ENCODE measurements at regions not wholly inside any gene's neighbourhood (a gene's known extent, or its start where the extent isn't known, plus 50 kb on each side); places are given as distances from the start of the nearest gene placed in this dataset.

DNA sequence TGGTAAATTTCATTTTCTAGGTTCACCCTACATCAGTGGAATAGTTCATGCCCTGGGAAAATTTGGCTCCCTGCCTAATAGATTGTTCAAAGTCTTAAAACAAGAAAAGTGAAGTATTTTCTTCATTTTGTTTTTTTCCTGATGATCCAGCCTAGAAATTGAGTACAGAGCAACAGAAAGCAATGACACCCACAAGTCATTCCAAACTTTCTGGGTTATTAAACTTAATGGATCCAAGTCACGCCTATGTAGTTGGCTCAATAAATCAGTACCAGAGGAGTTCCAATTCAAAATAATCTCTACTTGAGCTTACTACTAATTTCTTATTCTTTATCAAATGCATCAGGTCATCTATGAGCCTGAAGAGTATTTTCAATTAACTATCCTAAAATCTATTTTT lies 937.6 kb upstream of the SLIT2 start:
- Mint-ChIP-seq H3K27me3 (ENCODE audit: unreplicated experiment) (no peaks in the 10 kb centered on the region), H3K9me3 (ENCODE audit: unreplicated experiment) (no peaks in the 10 kb centered on the region), H3K4me1 (ENCODE audit: unreplicated experiment) (peaks cover 8% of the 10 kb centered on the region), H3K27ac (ENCODE audit: unreplicated experiment) (no peak overlapping the region), H3K36me3 (ENCODE audit: low read depth, unreplicated experiment) (peaks cover 3% of the 10 kb centered on the region), H3K4me3 (ENCODE audit: unreplicated experiment) (no peak overlapping the region)
- TF ChIP-seq, protein P1, sequence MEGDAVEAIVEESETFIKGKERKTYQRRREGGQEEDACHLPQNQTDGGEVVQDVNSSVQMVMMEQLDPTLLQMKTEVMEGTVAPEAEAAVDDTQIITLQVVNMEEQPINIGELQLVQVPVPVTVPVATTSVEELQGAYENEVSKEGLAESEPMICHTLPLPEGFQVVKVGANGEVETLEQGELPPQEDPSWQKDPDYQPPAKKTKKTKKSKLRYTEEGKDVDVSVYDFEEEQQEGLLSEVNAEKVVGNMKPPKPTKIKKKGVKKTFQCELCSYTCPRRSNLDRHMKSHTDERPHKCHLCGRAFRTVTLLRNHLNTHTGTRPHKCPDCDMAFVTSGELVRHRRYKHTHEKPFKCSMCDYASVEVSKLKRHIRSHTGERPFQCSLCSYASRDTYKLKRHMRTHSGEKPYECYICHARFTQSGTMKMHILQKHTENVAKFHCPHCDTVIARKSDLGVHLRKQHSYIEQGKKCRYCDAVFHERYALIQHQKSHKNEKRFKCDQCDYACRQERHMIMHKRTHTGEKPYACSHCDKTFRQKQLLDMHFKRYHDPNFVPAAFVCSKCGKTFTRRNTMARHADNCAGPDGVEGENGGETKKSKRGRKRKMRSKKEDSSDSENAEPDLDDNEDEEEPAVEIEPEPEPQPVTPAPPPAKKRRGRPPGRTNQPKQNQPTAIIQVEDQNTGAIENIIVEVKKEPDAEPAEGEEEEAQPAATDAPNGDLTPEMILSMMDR (IDR thresholded peaks at IDR 0.05; ENCODE audit: unreplicated experiment): no peak
- DNase-seq (ENCODE audit: low spot score): no peak

DNA sequence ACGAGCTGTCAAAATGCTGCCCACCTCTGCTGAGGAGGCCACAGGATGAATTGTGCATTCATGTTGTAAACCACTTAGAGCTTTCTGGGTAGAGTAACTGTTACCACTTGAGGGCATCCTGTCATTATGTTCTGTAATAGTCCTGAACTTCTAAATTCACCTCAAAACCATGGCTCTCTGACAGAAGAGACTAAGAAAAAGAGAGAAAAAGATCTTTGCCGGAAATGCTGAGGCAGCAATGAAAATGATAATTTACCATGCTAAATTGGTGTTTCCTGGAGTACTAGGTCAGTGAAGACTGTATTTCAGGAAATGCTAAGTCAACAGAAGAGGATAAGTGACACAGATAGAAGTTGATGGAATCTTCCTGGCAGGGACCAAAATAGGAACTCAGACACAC lies 942.3 kb upstream of the SLIT2 start:
- no peaks in the 10 kb centered on the region for H3K27me3 Mint-ChIP-seq (ENCODE audit: unreplicated experiment)
- H3K4me1 Mint-ChIP-seq (ENCODE audit: unreplicated experiment): peaks cover 12% of the 10 kb centered on the region
- H3K4me3 Mint-ChIP-seq (ENCODE audit: unreplicated experiment): no peak overlapping the region
- no peak for DNase-seq (ENCODE audit: low spot score)
- H3K36me3 Mint-ChIP-seq (ENCODE audit: low read depth, unreplicated experiment): peaks cover 3% of the 10 kb centered on the region
- no peaks in the 10 kb centered on the region for H3K9me3 Mint-ChIP-seq (ENCODE audit: unreplicated experiment)
- no peak overlapping the region for H3K27ac Mint-ChIP-seq (ENCODE audit: unreplicated experiment)
- TF ChIP-seq, protein P1 (IDR thresholded peaks at IDR 0.05; ENCODE audit: unreplicated experiment): no peak

DNA sequence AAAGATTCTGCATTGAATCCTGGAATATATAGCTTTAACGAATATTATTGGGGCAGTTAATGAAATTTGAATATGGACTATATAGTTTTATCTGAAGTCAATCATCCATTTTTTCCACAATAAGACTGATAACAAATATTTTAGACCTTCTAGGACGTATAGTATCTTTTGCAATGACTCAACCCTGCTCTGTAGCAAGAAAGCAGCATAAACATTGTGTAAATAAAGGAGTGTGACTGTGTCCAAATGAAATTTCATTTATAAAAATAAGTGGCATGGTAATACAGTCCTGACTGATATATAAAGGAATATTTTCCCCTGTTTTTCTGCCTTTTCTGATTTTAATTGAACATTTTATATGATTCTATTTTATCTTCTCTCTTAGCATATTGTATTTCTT lies 947.7 kb upstream of the SLIT2 start:
- no peaks in the 10 kb centered on the region for H3K9me3 Mint-ChIP-seq (ENCODE audit: unreplicated experiment)
- no peak overlapping the region for H3K27ac Mint-ChIP-seq (ENCODE audit: unreplicated experiment)
- DNase-seq (ENCODE audit: low spot score): no peak
- H3K27me3 Mint-ChIP-seq (ENCODE audit: unreplicated experiment): no peaks in the 10 kb centered on the region
- peaks cover 9% of the 10 kb centered on the region for H3K4me1 Mint-ChIP-seq (ENCODE audit: unreplicated experiment)
- no peak overlapping the region for H3K4me3 Mint-ChIP-seq (ENCODE audit: unreplicated experiment)
- TF ChIP-seq, protein P1 (IDR thresholded peaks at IDR 0.05; ENCODE audit: unreplicated experiment): no peak
- H3K36me3 Mint-ChIP-seq (ENCODE audit: low read depth, unreplicated experiment): no peaks in the 10 kb centered on the region

DNA sequence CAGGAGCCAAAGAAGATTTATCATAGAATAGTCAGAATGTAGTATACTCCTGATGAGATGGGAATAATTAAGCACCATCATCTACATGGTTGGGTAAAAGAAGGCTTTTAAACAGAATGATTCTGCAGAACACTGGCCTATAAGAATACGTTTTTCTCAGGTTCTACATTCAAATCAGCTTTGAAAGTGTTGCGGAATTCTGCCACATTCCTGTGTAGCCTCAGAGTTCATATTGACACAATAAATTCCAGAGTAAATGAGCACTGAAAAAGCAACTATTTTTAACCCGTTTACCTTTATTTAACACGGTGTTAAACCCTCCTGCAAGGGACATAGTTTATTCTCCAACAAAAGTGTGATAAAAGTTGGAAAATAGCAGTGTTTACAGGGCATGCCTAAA lies 950.2 kb upstream of the SLIT2 start:
- DNase-seq (ENCODE audit: low spot score): no peak
- H3K4me3 Mint-ChIP-seq (ENCODE audit: unreplicated experiment): no peak overlapping the region
- peaks cover 9% of the 10 kb centered on the region for H3K4me1 Mint-ChIP-seq (ENCODE audit: unreplicated experiment)
- TF ChIP-seq, protein P1 (IDR thresholded peaks at IDR 0.05; ENCODE audit: unreplicated experiment): no peak
- H3K27me3 Mint-ChIP-seq (ENCODE audit: unreplicated experiment): no peaks in the 10 kb centered on the region
- H3K36me3 Mint-ChIP-seq (ENCODE audit: low read depth, unreplicated experiment): no peaks in the 10 kb centered on the region
- H3K9me3 Mint-ChIP-seq (ENCODE audit: unreplicated experiment): no peaks in the 10 kb centered on the region
- H3K27ac Mint-ChIP-seq (ENCODE audit: unreplicated experiment): no peak overlapping the region

DNA sequence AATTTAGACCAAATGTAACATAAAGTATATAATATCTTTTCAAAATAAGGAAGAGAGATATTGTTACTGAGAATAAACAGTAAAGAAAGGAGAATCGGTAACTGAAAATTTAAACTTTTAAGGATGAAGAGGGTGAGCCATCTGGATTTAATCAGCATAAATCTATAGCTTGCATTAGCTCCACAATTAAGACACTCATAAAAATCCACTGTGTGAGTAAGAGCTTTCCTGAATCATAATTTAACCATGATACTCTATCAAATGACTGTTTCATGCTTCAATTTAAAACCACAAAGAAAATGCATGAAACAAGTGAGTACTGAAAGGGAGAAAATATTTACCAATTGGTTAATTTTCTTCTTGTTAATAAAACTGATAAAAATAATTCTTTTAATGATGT lies 951.5 kb upstream of the SLIT2 start:
- no peaks in the 10 kb centered on the region for H3K27me3 Mint-ChIP-seq (ENCODE audit: unreplicated experiment)
- H3K4me3 Mint-ChIP-seq (ENCODE audit: unreplicated experiment): no peak overlapping the region
- no peaks in the 10 kb centered on the region for H3K36me3 Mint-ChIP-seq (ENCODE audit: low read depth, unreplicated experiment)
- no peak overlapping the region for H3K27ac Mint-ChIP-seq (ENCODE audit: unreplicated experiment)
- H3K9me3 Mint-ChIP-seq (ENCODE audit: unreplicated experiment): no peaks in the 10 kb centered on the region
- no peak for DNase-seq (ENCODE audit: low spot score)
- TF ChIP-seq, protein P1 (IDR thresholded peaks at IDR 0.05; ENCODE audit: unreplicated experiment): no peak
- peaks cover 12% of the 10 kb centered on the region for H3K4me1 Mint-ChIP-seq (ENCODE audit: unreplicated experiment)

All from endothelial cell (in vitro differentiated cells).